Midbrain (tissue), 1 donor: ENCODE measurements at regions not wholly inside any gene's neighbourhood (a gene's known extent, or its start where the extent isn't known, plus 50 kb on each side); places are given as distances from the start of the nearest gene placed in this dataset.

Source experiments
- DNase-seq: peaks from one replicate; lab custom pipeline; 2025; lab: John Stamatoyannopoulos, UW

DNA sequence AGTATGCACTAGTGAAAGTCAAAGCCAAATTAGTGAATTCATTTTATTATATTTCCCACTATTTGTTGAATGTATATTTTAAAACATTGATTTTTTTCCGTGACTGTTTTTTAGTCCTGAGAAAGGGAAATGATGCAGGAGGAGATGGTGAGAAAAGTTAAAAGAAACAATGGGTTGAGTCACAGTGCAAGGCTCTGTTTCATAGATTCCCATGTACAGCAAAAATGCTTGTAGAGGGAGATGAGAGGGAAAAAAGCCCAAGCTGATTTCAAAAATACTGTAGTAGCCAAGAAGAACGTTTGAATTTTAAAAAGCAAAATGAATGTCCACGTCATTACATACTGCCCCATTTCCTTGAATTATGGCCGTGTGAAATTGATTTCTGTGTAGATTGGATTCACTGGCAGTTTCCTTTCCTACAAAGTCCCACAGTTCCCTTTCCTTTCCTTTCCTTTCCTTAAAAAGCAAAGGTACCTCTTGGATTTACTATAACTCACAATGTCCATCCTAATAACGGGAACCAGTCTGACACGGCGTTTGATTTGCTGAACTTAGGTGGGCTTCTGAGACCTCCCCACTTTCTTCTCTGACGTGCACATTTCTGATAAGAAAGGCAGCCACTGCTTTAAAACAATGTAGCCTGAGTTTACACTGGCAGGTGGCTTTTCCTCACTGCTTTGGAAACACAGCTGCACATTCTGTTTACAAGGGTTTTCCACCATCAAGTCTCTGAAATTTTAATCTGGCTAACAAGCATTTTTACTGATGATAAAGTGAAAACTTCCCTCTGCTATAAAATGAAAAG is 63.7 kb downstream of the SPCS3 start:
- no peak for DNase-seq

DNA sequence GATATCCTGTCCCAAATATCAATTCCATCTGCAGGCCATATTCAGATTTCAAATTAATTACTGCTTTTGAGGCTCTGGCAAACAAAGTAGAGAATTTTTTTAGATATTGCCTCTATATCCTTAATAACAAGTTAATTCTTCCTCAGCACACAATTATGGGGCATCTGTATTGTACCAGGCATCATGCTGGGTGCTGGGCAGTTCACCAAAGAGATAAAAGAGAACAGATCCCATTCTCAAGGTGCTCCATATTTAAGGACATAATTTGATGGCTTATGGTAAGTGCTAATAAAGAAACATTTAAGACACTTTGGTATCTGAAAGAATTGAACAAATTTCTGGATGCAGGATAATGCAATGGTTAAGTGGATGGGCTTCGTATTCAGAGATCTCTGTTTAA is 65.8 kb downstream of the SPCS3 start:
- no peak for DNase-seq

DNA sequence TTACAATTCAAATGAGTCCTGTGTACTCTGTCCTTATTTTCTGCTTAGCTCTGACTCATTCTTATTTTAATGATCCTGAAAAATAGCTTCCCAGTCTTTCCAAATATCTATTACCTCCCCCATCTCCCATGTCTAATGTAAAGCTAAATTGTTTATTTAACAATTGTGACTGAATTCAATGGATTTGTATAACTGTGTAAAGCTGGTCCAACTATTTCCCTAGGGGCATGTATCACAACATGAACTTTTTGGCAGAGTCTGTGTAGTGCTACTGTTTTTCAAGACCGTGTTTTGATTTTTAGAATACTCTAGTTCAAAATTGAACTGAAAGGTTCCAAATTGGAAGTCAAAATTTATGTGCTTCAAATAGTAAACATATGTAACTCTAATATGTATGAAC is 67.8 kb downstream of the SPCS3 start:
- no peak for DNase-seq

DNA sequence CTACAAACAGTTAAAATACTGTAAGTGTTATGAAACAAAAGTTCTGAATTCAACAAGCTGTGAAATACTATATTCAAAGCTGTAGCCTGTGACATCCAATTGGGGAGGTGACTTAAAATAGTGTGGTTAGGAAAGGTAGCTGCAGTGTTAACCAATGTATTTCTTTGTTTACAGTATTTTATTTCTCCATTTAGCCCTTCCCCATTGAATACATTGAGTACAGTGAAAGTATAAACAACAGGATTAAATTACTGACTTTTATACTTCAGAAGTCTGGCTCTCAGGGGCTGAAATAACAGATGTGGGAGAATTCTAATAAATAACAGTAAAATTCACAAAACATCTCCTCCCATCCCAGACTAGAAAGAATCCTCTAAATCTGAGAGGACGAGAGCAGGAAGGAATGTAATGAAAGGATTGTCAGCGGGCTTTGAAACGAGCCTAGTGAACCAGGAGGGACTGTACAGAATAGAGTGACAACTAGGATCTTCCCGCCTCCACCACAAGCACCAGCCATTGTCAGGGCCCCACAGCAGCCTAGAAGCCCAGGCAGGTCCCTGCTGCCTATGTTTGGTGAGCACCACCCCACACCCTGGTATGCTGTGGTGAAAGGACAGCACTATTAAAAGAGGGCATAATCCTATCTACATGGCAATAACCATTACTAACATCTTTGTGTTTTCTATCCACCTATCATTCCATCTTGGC is 73.7 kb downstream of the SPCS3 start:
- DNase-seq = no peak

DNA sequence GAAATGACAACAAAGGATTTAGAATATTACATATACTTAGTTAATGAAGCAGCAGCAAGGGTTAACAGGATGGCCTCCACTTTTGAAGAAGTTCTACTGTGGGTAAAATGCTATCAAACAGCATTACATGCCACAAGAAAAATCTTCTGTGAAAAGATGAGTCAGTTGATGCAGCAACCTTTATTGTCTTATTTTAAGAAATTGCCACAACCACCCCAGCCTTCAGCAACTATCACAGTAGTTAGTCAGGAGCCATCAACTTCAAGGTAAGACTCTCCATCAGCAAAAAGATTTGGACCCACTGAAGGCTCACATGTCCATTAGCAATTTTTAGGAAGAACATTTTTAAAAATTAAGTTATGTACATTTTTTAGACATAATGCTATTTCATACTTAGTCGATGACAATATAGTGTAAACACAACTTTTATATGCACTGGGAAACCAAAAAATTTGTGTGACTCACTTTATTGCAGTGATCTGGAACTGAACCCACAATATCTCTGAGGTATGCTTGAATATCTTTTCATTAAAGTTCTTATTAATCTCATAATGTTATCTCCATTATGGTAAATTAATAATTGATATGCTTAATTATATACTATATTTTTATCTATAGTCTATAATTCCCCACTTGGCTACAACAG is 81.2 kb downstream of the SPCS3 start:
- DNase-seq = no peak

DNA sequence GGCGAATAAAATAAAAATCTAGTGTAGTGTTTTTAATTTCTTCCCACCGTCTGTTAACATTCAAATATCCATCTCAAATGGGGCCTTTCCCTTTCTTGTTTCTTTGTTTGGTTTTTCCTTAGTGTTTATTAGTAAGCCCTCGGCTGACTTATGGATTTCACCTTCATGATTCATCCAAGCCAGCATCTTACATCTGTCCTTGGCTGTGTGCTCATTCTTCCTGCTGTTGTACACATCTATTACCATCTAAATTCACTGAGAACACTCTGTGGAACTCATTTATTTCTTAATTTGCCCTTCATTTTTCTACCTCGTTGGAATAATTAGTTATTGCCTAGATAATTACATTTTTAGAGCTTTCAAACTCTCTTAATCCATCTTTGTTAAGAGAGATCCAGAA is 84.9 kb downstream of the SPCS3 start:
- no peak for DNase-seq

DNA sequence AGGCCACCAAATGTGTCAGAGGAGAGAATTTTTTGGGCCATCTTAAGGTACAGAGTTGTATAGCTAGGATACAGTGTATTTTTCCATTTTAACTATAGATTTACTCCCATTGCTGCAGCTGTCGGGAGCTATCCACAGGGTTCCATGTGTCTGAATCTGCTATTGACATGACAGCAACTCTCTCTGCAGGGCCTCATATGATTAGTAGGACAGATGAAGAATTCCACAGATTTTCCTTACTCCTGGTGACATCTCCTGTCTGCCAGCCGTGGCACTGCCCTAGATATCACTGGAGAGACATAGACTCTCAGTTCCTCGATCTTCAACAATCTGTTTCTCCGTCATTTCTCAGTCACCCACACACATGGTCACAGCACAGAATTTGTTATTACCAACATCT is 86.5 kb downstream of the SPCS3 start:
- no peak for DNase-seq

DNA sequence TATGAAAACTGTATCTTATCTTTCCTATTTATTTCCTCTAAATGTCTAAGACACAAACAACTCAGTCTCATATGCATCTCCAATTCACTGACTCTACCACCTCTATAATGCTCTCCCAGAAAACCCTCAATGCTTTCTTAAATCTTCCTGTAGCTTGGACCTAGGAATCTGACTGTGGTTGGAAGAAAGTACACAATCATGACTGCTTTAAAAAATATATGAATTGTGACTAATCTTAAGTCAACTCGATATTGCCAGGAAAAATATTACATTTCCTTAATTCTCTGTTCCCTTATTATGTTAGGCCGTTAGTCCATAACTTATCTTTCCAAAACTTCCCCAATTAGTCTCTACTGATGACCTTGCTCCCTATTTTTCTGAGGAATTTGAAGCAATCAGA is 87.0 kb downstream of the SPCS3 start:
- DNase-seq = no peak

DNA sequence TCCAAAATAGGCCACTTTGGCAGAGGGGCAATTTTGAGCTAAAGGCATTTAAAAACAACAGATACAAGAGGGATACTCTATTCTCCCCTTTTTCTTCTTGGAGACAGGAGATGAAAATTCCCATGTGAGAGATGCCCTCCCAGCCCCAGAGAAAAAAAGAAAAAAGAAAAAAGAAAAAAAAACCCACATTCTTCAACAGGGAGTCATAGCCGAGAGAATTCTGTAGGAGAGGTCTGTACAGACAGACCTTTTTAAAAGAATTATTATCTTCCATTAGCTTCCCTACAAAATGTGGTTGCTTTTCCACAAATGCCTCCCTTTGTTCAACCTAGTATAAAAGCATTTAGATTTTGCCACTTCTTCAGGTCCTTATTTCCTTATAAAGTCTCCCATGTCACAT is 89.9 kb downstream of the SPCS3 start:
- no peak for DNase-seq

DNA sequence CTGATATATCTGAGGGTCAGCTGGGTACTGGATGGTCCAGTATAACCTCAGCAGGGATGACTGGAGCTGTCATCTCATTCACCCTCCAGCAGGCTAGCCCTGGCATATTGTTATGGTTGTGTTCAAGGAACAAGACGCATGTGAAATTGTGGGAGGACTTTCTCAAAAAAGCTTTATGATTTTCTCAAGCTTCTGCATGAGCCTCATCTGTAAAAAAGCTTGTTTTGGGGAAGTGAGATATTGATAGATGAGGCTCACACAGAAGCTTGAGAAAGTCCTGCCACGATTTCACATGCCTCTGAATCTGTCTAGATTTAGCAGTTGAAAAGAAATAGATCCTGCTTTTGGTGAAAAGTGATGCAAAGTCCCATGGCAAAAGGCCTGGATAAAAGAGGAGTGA is 93.4 kb downstream of the SPCS3 start:
- DNase-seq = no peak

DNA sequence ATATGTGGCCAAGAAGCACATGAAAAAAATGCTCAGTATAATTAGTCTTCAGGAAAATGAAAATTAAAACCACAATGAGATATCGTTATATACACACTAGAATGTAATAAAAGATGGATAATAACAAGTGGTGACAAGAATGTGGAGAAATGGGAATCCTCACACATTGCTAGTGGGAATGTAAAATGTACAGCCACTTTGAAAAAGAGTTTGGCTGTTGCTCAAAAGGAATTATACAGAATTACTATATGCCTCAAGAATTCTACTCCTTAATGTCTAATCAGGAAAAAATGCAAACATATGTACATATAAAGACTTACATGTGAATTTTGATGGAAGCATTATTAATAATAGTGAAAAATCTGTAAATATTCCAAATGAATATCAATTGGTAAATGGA is 102.2 kb downstream of the SPCS3 start:
- DNase-seq = no peak

DNA sequence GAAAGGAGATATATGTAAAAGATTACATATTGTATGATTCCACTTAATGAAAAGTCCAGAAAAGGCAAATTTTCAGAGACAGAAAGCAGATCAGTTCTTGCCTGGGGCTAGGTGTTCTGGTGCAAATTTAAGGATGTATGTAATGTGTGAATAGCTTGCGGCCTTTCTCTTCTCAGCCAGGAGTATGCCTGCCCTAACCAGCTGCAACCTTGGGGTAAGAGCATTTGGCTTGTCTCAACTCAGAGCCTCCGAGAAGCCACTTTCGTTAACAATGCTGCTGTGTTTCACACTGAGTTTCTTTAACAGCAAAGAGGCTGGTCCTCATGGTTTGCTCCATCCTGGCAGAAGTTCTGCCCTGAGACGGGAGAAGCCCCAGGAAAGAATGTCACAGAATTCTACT is 102.7 kb downstream of the SPCS3 start:
- no peak for DNase-seq

DNA sequence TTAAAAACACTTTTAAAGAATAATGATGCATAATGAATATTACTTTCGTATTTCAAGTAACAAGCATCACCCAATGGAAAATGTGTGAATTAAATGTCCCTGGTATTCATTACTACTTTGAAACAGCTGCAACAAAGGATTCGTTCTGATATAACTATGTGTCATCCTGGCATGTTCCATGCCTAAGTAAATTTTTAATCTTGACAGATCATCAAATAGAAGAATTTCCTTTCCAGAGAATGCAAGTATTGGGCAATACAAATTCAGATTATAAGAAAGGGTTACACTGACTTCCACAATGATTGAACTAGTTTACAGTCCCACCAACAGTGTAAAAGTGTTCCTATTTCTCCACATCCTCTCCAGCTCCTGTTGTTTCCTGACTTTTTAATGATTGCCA is 105.3 kb downstream of the SPCS3 start:
- no peak for DNase-seq

DNA sequence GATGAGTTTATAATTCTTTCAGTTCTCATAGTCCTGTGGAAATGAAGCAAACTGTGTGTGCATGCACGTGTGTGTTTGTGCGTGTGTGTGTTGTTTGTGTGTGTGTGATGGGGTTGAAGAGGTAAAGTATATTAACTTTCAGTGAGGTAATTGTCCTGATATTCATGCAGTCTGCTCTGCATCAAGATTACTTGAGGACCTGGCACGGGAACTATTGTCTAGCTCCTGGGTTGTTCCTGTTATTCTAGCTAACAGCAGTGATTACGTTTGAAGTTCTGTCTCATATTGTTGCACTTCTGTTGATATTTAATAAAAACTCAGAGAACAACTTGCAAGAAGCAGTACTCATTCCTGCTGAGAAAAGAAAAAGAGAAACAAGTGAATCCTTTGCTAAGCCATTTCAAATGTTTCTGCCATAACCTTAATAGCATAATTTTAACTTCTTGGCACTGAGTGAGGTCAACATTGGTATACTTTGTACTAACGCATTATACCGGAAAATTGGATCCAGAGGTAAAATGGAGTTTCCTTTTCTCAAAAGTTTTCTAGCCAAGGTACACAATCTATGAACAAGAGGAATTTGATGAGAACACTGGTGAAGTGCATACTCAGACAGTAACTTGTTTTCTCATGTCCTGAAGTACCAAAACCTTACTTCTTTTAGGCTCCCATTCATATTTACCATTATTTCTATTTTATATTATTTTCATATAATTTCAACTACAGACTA is 113.2 kb downstream of the SPCS3 start:
- DNase-seq = no peak

DNA sequence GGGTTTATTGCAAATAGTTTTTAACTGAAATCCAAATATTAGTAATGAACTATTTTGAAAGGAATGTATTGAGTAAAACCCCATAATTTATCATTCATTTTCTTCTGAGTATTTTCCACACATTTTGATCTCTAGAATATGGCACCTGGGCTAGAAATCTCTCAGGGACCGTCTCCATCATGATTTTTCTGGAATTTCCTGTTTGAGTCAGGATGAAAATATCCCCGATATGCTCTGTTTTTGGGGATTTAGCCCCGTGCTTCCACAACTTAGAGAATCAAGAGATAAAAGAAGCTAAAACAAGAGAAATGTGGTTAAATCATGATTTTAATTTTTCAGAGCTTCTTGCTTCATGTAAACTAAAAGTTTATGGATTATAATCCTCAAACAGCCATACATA is 114.2 kb downstream of the SPCS3 start:
- DNase-seq = no peak

DNA sequence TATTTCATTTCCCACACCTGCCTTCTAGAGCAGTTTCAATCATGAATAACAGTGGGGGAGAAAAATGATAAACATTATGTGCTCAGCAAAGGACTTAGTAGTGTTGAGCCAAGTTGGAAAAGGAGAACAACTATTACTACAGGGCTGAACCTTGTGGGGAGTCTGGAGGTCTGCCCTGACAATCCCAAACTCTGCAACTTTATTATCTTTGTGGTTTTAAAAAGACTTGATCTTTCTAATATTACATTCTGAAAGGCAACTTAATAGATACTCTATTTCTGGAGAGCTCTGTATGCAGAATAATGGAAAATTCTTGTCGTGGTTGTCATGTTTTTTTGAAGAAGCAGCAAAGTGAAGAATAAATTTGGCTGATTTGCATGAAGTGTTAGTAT is 116.1 kb downstream of the SPCS3 start:
- DNase-seq = no peak

DNA sequence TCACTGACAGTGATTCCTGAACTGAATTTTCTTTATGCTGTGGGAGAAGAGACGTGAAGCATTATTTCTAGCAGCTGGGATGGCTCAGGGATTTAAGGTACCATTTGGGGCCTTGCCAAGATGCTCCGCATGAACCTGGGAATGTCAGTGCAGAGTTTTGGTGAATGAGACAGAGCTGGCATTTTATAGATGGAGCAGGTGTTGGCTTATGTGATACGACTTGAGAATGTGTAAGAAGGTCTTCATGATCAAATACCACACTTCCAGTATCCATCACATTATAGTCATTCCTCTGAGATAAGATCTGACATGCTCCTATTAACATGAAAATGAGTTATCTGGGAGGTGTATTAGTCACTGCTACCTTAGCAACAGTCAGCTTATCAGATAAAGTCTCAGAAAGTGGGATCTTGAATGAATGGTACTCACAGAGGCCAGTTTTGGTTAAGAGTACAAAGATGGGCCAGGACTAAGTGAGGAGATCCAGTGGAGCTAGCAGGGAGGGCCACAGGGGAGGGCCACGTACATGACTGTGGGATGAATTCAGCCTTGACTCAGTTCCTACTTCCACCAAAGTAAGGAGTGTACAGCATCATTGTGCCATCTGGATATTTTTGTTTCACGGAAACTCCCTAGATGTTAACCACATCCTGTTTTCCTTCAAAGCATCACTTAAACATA is 116.7 kb downstream of the SPCS3 start:
- no peak for DNase-seq

DNA sequence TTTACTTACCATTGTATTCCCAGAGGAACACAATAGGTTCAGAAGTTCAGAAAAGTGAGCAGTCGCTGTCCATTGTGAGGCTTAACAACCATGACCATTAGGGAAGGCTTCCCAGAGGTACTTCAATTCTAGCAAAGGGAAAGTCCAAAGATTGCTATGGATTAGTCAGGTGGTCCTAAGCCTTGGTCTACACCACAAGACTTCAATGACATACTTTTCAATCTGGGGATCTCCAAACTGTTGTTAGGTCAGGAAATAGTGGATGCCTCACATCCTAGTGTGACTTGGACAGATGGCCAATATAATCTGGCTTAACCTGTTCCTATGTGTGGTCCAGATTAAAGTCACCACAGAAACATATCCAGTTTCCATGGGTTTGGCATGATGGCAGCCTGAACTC is 118.0 kb downstream of the SPCS3 start:
- no peak for DNase-seq

DNA sequence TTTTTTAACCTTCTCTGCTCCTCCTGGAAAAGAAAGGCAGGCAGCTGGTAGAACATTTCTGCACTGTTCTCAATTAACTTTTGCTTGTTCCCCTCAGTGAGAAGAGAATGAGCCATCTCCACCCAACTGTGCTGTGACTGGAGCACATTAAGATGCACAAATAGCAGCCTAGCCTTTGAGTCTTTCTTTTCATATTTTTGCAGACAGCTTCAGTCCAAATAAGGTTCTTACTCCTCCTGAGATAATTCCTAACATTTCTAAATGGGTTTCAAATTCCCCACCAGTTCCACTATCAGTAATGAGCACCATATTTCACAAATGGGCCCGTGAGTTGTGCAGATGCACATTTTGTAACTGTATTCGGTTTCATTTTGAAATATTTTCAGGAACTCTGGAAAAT is 118.6 kb downstream of the SPCS3 start:
- DNase-seq = no peak

DNA sequence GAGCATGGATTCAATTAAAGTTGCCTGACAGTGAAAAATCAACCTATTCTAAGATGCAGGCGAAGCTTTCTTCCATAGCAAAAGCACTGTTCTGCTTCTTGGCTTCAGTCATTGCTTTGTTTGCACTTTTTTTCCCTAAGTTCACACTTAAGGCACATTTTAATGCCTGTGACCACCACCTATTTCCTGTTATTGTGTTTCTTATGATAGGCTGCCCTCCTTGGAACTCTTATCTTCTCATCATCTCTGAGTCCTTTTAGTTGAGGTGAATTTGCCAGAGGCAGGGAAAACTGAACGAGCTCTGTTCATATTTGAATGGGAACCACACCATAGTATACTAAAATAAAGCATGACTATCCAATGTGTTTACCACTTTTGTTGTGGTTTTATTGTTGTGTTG is 119.8 kb downstream of the SPCS3 start:
- no peak for DNase-seq

DNA sequence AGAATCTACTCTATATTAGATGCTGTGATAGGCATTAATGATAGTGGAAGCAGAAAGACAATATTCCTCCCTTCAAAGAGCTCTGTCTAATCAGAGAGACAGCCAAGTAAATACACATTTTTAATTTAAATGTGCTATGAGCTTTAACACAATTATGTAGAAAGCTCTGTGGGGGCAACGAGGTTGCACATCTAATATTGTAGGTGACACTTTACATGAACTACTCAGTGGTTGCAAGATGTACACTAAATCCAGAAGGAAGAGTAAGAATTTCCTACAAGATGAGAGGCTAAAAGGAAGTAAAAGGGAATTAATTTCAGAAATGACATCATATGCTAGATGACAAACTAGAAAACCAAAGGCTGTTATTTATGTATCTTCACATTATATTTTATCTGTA is 120.9 kb downstream of the SPCS3 start:
- no peak for DNase-seq

DNA sequence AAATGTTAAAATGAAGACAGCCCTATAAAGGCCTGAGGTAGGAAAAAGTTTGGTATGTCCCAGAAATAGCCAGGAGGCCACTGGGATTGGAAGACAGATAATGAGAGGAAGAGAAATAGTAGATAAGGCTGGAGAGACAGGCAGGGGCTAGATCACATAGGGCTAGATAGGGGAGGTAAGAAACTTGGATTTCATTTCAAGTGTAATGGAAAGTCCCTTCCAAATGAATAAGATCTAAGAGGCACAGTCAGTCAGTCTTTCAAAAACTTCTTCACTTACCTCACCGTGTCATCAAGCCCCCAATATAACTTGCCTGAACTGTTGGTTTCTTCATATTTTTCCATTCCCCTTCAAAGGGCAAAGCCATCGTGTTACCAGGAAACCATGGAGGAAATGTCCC is 121.8 kb downstream of the SPCS3 start:
- no peak for DNase-seq
